Gastroesophageal sphincter (tissue), 4 donors: ENCODE measurements at regions not wholly inside any gene's neighbourhood (a gene's known extent, or its start where the extent isn't known, plus 50 kb on each side); places are given as distances from the start of the nearest gene placed in this dataset.
A peak's percentile ranks its signal among the peaks of the same experiment; 100 is the strongest.

ENCODE experiments used
- ATAC-seq: fragments of 150-250 bp; one replicate; pipeline ENCODE4 v1.9.1; 2016; ENCODE audit warnings: mild to moderate bottlenecking, moderate library complexity
- H3K27ac ChIP-seq, 4 donors: fragments of 200-600 bp; sonication (generic) in 3 of 4; 1 replicate in 3 of 4; 2 replicates in 1 of 4; pipeline ENCODE4 v1.5.1; 2016 to 2019
- H3K27me3 ChIP-seq: fragments of 200-600 bp; sonication (generic); one replicate; pipeline ENCODE4 v1.5.1; 2019
- H3K36me3 ChIP-seq, 2 donors: fragments of 200-600 bp; sonication (generic); one replicate each; pipeline ENCODE4 v1.5.1; 2019; ENCODE audit warnings: control low read depth in 1 of 2
- H3K4me1 ChIP-seq, 3 donors: fragments of 200-600 bp; sonication (generic); 1 replicate in 2 of 3; 2 replicates in 1 of 3; pipeline ENCODE4 v1.5.1; 2016 to 2019; ENCODE audit warnings: control low read depth in 2 of 3
- H3K4me3 ChIP-seq, 2 donors: fragments of 200-600 bp; sonication (generic); one replicate each; pipeline ENCODE4 v1.5.1; 2019; ENCODE audit warnings: mild to moderate bottlenecking in 1 of 2, moderate library complexity in 1 of 2
- H3K9me3 ChIP-seq, 3 donors: fragments of 200-600 bp; sonication (generic); one replicate each; pipeline ENCODE4 v1.5.1; 2017 to 2019; ENCODE audit warnings: control low read depth in 2 of 3
- CTCF ChIP-seq, 4 experiments: fragments of 200-600 bp in 2 of 4; fragments of 450-650 bp in 2 of 4; sonication (generic) in 1 of 4; IDR thresholded peaks; one replicate each; pipeline ENCODE4 v1.5.1; 2017 to 2019; ENCODE audit warnings: antibody characterized with exemption in 4 of 4, mild to moderate bottlenecking in 2 of 4, moderate library complexity in 2 of 4
- EP300 ChIP-seq: sonication (generic); formaldehyde crosslinking; IDR thresholded peaks from one replicate; pipeline ENCODE4 v1.6.1; 2017; ENCODE audit warnings: antibody characterized with exemption, mild to moderate bottlenecking
- POLR2A ChIP-seq, 2 donors: fragments of 450-650 bp; IDR thresholded peaks; one replicate each; pipeline ENCODE4 v1.6.1; 2017; ENCODE audit warnings: antibody characterized with exemption in 2 of 2, mild to moderate bottlenecking in 2 of 2, moderate library complexity in 1 of 2
- POLR2AphosphoS5 ChIP-seq: sonication (generic); formaldehyde crosslinking; IDR thresholded peaks from one replicate; pipeline ENCODE4 v1.6.1; 2017; ENCODE audit warnings: antibody characterized with exemption
- WGBS, 2 donors: methylation state at CpG; one replicate each; pipeline ENCODE4 v1.1.5; 2018; ENCODE audit warnings: low coverage in 1 of 2; 5-methylcytosine and 5-hydroxymethylcytosine counted together

GRCh38 chr11:106152013-106152412 is 74.6 kb downstream of the AASDHPPT start:
- Histone ChIP-seq H3K4me3 (no peak overlapping the region), H3K27ac (no peak overlapping the region), H3K4me1 (peaks cover 0 to 7% (median 0%) of the 10 kb centered on the region in 3 donors), H3K27me3 (no peaks in the 10 kb centered on the region), H3K9me3 (no peaks in the 10 kb centered on the region), H3K36me3 (no peaks in the 10 kb centered on the region)
- TF ChIP-seq CTCF (IDR thresholded peaks at IDR 0.05) (no peak), POLR2A (IDR thresholded peaks at IDR 0.05) (no peak), POLR2AphosphoS5 (no peak), EP300 (no peak)
- ATAC-seq = no peak
- 23% methylated on average over 2 of the region's 2 CpGs; no CpG with 5 or more reads in 1 of the 2 donors for WGBS, 2 donors

GRCh38 chr11:106152824-106153223 is 75.4 kb downstream of the AASDHPPT start:
- no peak overlapping the region for H3K4me3 ChIP-seq
- no peak for ATAC-seq
- H3K4me1 ChIP-seq = peaks cover 0 to 7% (median 0%) of the 10 kb centered on the region in 3 donors
- WGBS, 2 donors = 0 to 8% methylated on average over 1 of the region's 1 CpG
- TF ChIP-seq POLR2AphosphoS5 (no peak), EP300 (no peak), POLR2A (IDR thresholded peaks at IDR 0.05) (no peak), CTCF (IDR thresholded peaks at IDR 0.05) (no peak)
- no peaks in the 10 kb centered on the region for H3K36me3 ChIP-seq
- no peaks in the 10 kb centered on the region for H3K27me3 ChIP-seq
- H3K27ac ChIP-seq = no peak overlapping the region
- no peaks in the 10 kb centered on the region for H3K9me3 ChIP-seq

- Histone ChIP-seq H3K9me3 (no peaks in the 10 kb centered on the region), H3K4me3 (no peak overlapping the region), H3K4me1 (peaks cover 0 to 7% (median 0%) of the 10 kb centered on the region in 3 donors), H3K27ac (no peak overlapping the region), H3K27me3 (no peaks in the 10 kb centered on the region), H3K36me3 (no peaks in the 10 kb centered on the region)
- WGBS, 2 donors = 15 to 18% methylated on average over 3 to 4 of the region's 4 CpGs
- TF ChIP-seq POLR2A (IDR thresholded peaks at IDR 0.05) = no peak
- no peak for TF ChIP-seq EP300
- TF ChIP-seq POLR2AphosphoS5 = peak; percentile 77
- TF ChIP-seq CTCF (IDR thresholded peaks at IDR 0.05) = peak in 3 of 4 experiments; percentile 34 to 46 (median 45)
- peak; percentile 39 for ATAC-seq
Measured at GRCh38 chr11:106156290-106156937, 79.0 kb downstream of the AASDHPPT start.

GRCh38 chr11:106158406-106158805 is 80.9 kb downstream of the AASDHPPT start:
- WGBS, 2 donors = 37 to 42% methylated on average over 3 of the region's 3 CpGs

More at GRCh38 chr11:106158406-106158805, 80.9 kb downstream of the AASDHPPT start:
- TF ChIP-seq EP300 (no peak), CTCF (IDR thresholded peaks at IDR 0.05) (no peak), POLR2AphosphoS5 (no peak), POLR2A (IDR thresholded peaks at IDR 0.05) (no peak)
- no peaks in the 10 kb centered on the region for H3K27me3 ChIP-seq
- H3K9me3 ChIP-seq = no peaks in the 10 kb centered on the region
- peaks cover 0 to 7% (median 0%) of the 10 kb centered on the region in 3 donors for H3K4me1 ChIP-seq
- no peak overlapping the region for H3K27ac ChIP-seq
- no peak for ATAC-seq
- no peak overlapping the region for H3K4me3 ChIP-seq
- H3K36me3 ChIP-seq = no peaks in the 10 kb centered on the region
